HepG2 (cell line): ENCODE measurements at regions not wholly inside any gene's neighbourhood (a gene's known extent, or its start where the extent isn't known, plus 50 kb on each side); places are given as distances from the start of the nearest gene placed in this dataset.

ENCODE experiments used
- BHLHE40 ChIP-seq: IDR thresholded peaks from 2 replicates; pipeline ENCODE4 v1.6.1; 2011; ENCODE audit warnings: low read length, improper control_type of control experiment
- CSRNP1 ChIP-seq: sonication (generic); formaldehyde crosslinking; IDR thresholded peaks from 2 replicates; pipeline ENCODE4 v1.8.1; 2023; ENCODE audit warnings: mild to moderate bottlenecking, missing genetic modification reagents
- ELF3 ChIP-seq: IDR thresholded peaks from 2 replicates; pipeline ENCODE4 v1.6.1; 2016; ENCODE audit warnings: missing genetic modification reagents, missing compliant biosample characterization
- FOXP1 ChIP-seq, 2 experiments: fragments of 450-650 bp in 1 of 2; IDR thresholded peaks; 2 replicates each; pipeline ENCODE4 v1.6.1; 2017 to 2018; ENCODE audit warnings: antibody characterized with exemption in 1 of 2
- IRF9 ChIP-seq: sonication (generic); formaldehyde crosslinking; IDR thresholded peaks from 2 replicates; pipeline ENCODE4 v1.8.0; 2022; ENCODE audit warnings: missing genetic modification reagents, mild to moderate bottlenecking, borderline replicate concordance
- MAFG ChIP-seq: sonication (generic); formaldehyde crosslinking; IDR thresholded peaks from 2 replicates; pipeline ENCODE4 v1.5.1; 2020; ENCODE audit warnings: mild to moderate bottlenecking, missing genetic modification reagents
- MEF2D ChIP-seq: sonication (generic); formaldehyde crosslinking; IDR thresholded peaks from 2 replicates; pipeline ENCODE4 v1.5.1; 2020; ENCODE audit warnings: mild to moderate bottlenecking, missing genetic modification reagents
- NBN ChIP-seq: fragments of 450-650 bp; conservative IDR thresholded peaks from 2 replicates; pipeline ENCODE4 v1.6.1; 2017
- NFE2L2 ChIP-seq: fragments of 150-350 bp; IDR thresholded peaks from 2 replicates; pipeline ENCODE4 v1.6.1; 2014; ENCODE audit warnings: low read length
- NFIB ChIP-seq: sonication (generic); formaldehyde crosslinking; IDR thresholded peaks from 2 replicates; pipeline ENCODE4 v1.9.0; 2021; ENCODE audit warnings: missing genetic modification reagents, mild to moderate bottlenecking, borderline replicate concordance
- PAF1 ChIP-seq: IDR thresholded peaks from 2 replicates; pipeline ENCODE4 v1.6.1; 2016; ENCODE audit warnings: missing genetic modification reagents, missing compliant biosample characterization
- SKI ChIP-seq: fragments of 450-650 bp; IDR thresholded peaks from one replicate; pipeline ENCODE4 v1.6.1; 2018; ENCODE audit warnings: mild to moderate bottlenecking; ENCODE audit not compliant: partially characterized antibody
- SMAD3 ChIP-seq: sonication (generic); formaldehyde crosslinking; IDR thresholded peaks from 2 replicates; pipeline ENCODE4 v1.4.0; 2020; ENCODE audit warnings: missing genetic modification reagents
- SOX13 ChIP-seq, 3 experiments: fragments of 450-650 bp in 1 of 3; sonication (generic) in 1 of 3; formaldehyde crosslinking in 1 of 3; IDR thresholded peaks in 2 of 3; conservative IDR thresholded peaks in 1 of 3; 2 replicates each; pipeline versions ENCODE4 v1.5.0 to v1.6.1; 2016 to 2020; ENCODE audit warnings: antibody characterized with exemption in 1 of 3, mild to moderate bottlenecking in 1 of 3, missing compliant biosample characterization in 1 of 3, missing genetic modification reagents in 1 of 3, moderate library complexity in 1 of 3
- TAF15 ChIP-seq: fragments of 200-400 bp; formaldehyde crosslinking; IDR thresholded peaks from one replicate; pipeline ENCODE4 v1.6.1; 2018; ENCODE audit warnings: mild to moderate bottlenecking, low read depth, low read length; ENCODE audit not compliant: poor library complexity, severe bottlenecking
- ZFP36 ChIP-seq: fragments of 150-350 bp; IDR thresholded peaks from 2 replicates; pipeline ENCODE4 v1.6.1; 2018; ENCODE audit warnings: borderline replicate concordance, low read length, low read depth; ENCODE audit not compliant: partially characterized antibody
- ZFX ChIP-seq: sonication (generic); formaldehyde crosslinking; IDR thresholded peaks from 2 replicates; pipeline ENCODE4 v1.4.0; 2020; ENCODE audit warnings: mild to moderate bottlenecking, low read depth, missing genetic modification reagents, moderate library complexity
- ZNF562 ChIP-seq: sonication (generic); formaldehyde crosslinking; IDR thresholded peaks from 2 replicates; pipeline ENCODE4 v1.8.0; 2022; ENCODE audit warnings: missing genetic modification reagents, borderline replicate concordance
- ZNF589 ChIP-seq: sonication (generic); formaldehyde crosslinking; conservative IDR thresholded peaks from 2 replicates; pipeline ENCODE4 v1.8.0; 2022; ENCODE audit warnings: mild to moderate bottlenecking, moderate library complexity, missing genetic modification reagents
- ZNF672 ChIP-seq: sonication (generic); formaldehyde crosslinking; IDR thresholded peaks from 2 replicates; pipeline ENCODE4 v1.8.1; 2022; ENCODE audit warnings: missing genetic modification reagents
- ZNF720 ChIP-seq: sonication (generic); formaldehyde crosslinking; IDR thresholded peaks from 2 replicates; pipeline ENCODE4 v1.4.0; 2020; ENCODE audit warnings: missing genetic modification reagents
- ZNF777 ChIP-seq: sonication (generic); formaldehyde crosslinking; IDR thresholded peaks from 2 replicates; pipeline ENCODE4 v1.4.0; 2020; ENCODE audit warnings: missing genetic modification reagents
- TF ChIP-seq, protein P1 (sequence below): sonication (generic); formaldehyde crosslinking; IDR thresholded peaks from 2 replicates; pipeline ENCODE4 v1.4.0; 2020; ENCODE audit warnings: missing genetic modification reagents
- TF ChIP-seq, protein P2 (sequence below): sonication (generic); formaldehyde crosslinking; IDR thresholded peaks from 2 replicates; pipeline ENCODE4 v1.4.0; 2020; ENCODE audit warnings: low read depth, mild to moderate bottlenecking, missing genetic modification reagents

GRCh38 chr2:234823877-234824376 is 127.9 kb upstream of the SH3BP4 start (continued):
- TF ChIP-seq CSRNP1 (CRISPR knock-in tag), result no peak
- TF ChIP-seq ZNF589 (CRISPR knock-in tag), result no peak
- no peak for TF ChIP-seq MEF2D (CRISPR knock-in tag)
- TF ChIP-seq ZNF672 (CRISPR knock-in tag), result no peak
- peak; percentile 72; the same call in 1 of the 2 replicates for TF ChIP-seq SOX13 (IDR thresholded peaks at IDR 0.05)
- peak in 1 of 2 experiments; percentile 92; a peak in 2 of 4 replicates for TF ChIP-seq SOX13 (CRISPR knock-in tag; conservative IDR thresholded peaks at IDR 0.05 in 1 of 2, IDR thresholded peaks at IDR 0.05 in 1 of 2)
- no peak for TF ChIP-seq FOXP1 (IDR thresholded peaks at IDR 0.05)
- TF ChIP-seq FOXP1 (CRISPR knock-in tag; IDR thresholded peaks at IDR 0.05), result no peak
- no peak for TF ChIP-seq IRF9 (CRISPR knock-in tag)
- TF ChIP-seq, protein P1, sequence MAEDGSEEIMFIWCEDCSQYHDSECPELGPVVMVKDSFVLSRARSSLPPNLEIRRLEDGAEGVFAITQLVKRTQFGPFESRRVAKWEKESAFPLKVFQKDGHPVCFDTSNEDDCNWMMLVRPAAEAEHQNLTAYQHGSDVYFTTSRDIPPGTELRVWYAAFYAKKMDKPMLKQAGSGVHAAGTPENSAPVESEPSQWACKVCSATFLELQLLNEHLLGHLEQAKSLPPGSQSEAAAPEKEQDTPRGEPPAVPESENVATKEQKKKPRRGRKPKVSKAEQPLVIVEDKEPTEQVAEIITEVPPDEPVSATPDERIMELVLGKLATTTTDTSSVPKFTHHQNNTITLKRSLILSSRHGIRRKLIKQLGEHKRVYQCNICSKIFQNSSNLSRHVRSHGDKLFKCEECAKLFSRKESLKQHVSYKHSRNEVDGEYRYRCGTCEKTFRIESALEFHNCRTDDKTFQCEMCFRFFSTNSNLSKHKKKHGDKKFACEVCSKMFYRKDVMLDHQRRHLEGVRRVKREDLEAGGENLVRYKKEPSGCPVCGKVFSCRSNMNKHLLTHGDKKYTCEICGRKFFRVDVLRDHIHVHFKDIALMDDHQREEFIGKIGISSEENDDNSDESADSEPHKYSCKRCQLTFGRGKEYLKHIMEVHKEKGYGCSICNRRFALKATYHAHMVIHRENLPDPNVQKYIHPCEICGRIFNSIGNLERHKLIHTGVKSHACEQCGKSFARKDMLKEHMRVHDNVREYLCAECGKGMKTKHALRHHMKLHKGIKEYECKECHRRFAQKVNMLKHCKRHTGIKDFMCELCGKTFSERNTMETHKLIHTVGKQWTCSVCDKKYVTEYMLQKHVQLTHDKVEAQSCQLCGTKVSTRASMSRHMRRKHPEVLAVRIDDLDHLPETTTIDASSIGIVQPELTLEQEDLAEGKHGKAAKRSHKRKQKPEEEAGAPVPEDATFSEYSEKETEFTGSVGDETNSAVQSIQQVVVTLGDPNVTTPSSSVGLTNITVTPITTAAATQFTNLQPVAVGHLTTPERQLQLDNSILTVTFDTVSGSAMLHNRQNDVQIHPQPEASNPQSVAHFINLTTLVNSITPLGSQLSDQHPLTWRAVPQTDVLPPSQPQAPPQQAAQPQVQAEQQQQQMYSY (CRISPR knock-in tag), result no peak
- TF ChIP-seq ZFX (CRISPR knock-in tag), result no peak
- TF ChIP-seq SMAD3 (CRISPR knock-in tag), result no peak
- no peak for TF ChIP-seq ZNF777 (CRISPR knock-in tag)
- no peak for TF ChIP-seq ZNF562 (CRISPR knock-in tag)
- TF ChIP-seq ZNF720 (CRISPR knock-in tag), result no peak
- no peak for TF ChIP-seq NFIB (CRISPR knock-in tag)
- TF ChIP-seq PAF1 (CRISPR knock-in tag), result no peak
- no peak for TF ChIP-seq NBN
- TF ChIP-seq MAFG (CRISPR knock-in tag), result no peak
- TF ChIP-seq TAF15, result no peak
- TF ChIP-seq, protein P2, sequence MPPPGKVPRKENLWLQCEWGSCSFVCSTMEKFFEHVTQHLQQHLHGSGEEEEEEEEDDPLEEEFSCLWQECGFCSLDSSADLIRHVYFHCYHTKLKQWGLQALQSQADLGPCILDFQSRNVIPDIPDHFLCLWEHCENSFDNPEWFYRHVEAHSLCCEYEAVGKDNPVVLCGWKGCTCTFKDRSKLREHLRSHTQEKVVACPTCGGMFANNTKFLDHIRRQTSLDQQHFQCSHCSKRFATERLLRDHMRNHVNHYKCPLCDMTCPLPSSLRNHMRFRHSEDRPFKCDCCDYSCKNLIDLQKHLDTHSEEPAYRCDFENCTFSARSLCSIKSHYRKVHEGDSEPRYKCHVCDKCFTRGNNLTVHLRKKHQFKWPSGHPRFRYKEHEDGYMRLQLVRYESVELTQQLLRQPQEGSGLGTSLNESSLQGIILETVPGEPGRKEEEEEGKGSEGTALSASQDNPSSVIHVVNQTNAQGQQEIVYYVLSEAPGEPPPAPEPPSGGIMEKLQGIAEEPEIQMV (CRISPR knock-in tag), result peak; percentile 44; the same call in 1 of the 2 replicates
- TF ChIP-seq ZFP36, result no peak
- no peak for TF ChIP-seq NFE2L2
- TF ChIP-seq ELF3 (CRISPR knock-in tag), result peak; percentile 42; the same call in 1 of the 2 replicates
- peak; percentile 70 for TF ChIP-seq SKI
- 0 out of 2 replicates have a peak, but pooled peaks have one; percentile 46 for TF ChIP-seq BHLHE40
